ENCODE measurements at regions not wholly inside any gene's neighbourhood (a gene's known extent, or its start where the extent isn't known, plus 50 kb on each side); places are given as distances from the start of the nearest gene placed in this dataset.
A peak's percentile ranks its signal among the peaks of the same experiment; 100 is the strongest.

DNA sequence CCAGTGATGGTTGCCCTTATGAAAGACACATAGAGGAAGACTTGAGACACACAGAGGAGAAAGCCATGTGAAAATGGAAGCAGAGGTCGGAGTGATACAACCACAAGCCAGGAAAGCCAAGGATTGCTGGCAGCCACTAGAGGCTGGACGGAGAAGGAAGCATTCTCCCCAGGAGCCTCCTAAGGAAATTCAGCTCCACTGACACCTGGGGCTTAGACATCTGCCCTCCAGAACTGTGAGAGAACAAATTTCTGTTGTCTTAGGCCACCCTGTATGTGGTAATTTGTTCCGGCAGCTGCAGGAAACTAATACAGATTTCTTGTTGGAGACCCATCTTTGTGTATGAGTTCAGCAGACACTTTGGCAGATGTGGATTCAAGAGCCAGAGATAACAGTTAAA, 126.9 kb upstream of the ATP1A1 start:
- Mint-ChIP-seq H3K27ac (no peak overlapping the region), H3K4me1 (ENCODE audit: low read depth in 2 of 2) (no peaks in the 10 kb centered on the region), H3K36me3 (no peaks in the 10 kb centered on the region), H3K27me3 (peaks cover 0 to 1% of the 10 kb centered on the region in 2 donors), H3K9me3 (no peaks in the 10 kb centered on the region), H3K4me3 (no peak overlapping the region)
- DNase-seq (ENCODE audit: low spot score) (no peak), ATAC-seq (no peak)

DNA sequence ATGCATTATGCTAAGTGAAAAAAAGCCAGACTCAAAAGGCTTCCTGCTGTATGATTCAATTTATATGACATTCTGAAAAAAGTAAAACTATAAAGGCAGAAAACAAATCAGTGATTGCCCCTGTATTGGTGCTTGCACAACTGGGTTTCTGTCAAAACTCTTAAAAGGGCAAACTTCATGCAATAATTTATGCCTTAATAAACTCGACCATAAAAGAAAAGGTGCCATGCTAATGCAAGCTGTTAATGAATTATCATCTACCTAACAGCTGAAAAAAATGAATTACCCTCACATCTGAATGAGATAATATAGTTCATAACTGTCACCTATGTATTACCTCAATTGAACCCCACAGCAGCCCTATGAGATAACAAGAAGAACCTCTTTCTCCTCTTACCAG, 120.8 kb upstream of the ATP1A1 start:
- no peak for ATAC-seq
- Mint-ChIP-seq H3K27ac (no peak overlapping the region), H3K4me3 (no peak overlapping the region), H3K36me3 (no peaks in the 10 kb centered on the region), H3K4me1 (ENCODE audit: low read depth in 2 of 2) (peaks cover 0 to 2% of the 10 kb centered on the region in 2 donors), H3K9me3 (no peaks in the 10 kb centered on the region), H3K27me3 (peaks cover 0 to 2% of the 10 kb centered on the region in 2 donors)
- DNase-seq (ENCODE audit: low spot score) = no peak

DNA sequence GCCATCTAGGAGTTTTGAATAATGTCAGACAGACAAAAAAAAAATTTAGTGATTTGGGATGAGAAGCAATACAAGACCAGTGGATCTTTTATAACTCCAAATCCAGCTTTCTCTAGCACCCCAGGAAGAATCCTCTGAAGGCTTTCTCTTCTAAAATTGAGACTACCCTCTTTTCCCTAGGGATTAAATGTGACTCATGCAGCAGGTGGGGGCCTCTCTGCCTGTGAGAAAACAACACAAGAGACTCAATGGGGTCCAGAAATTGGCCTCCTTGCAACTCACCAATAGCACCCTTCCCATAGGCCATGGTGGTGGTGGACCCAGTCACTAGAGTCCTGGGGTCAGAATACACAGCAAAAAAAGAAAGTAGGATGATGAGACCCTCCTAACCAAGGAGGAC, 120.3 kb upstream of the ATP1A1 start:
- peaks cover 2 to 4% of the 10 kb centered on the region in 2 donors for H3K4me1 Mint-ChIP-seq (ENCODE audit: low read depth in 2 of 2)
- H3K36me3 Mint-ChIP-seq = no peaks in the 10 kb centered on the region
- H3K9me3 Mint-ChIP-seq = no peaks in the 10 kb centered on the region
- no peak overlapping the region for H3K4me3 Mint-ChIP-seq
- no peak for ATAC-seq
- no peak for DNase-seq (ENCODE audit: low spot score)
- H3K27me3 Mint-ChIP-seq = peaks cover 0 to 2% of the 10 kb centered on the region in 2 donors
- no peak overlapping the region for H3K27ac Mint-ChIP-seq

DNA sequence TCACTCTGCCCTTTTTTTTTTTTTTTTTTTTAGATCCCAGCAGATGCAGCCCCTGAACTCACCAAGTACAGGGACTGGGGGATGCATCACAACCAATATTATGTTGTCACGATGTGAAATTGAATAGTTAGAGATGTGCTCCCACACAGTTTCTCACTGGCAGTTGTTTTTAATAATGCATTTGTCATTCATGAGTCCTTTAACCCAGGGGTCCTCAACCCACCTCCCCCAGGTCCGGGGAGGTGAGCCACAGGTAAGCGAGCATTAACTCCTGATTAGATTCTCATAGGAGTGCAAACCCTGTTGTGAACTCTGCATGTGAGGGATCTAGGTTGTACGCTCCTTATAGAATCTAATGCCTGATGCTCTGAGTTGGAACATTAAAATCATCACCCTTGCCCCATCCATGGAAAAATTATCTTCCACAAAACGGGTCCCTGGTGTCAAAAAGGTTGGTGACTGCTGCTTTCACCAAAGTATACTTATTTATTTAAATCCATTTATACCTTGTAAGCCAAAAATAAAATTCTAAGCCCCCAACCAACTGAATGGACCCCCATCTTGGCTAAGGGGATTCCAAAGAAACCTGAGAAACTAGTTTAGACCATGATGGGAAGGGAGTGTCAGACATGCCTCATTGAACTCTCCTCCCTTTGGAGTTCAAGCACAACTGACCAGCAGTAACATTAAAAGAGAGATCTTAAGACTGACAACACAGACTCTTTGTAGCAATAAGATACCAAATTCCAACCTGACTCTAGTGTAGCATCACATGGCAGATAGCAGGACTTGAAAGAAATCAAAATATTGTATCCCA, 119.3 kb upstream of the ATP1A1 start:
- H3K27me3 Mint-ChIP-seq = peaks cover 0 to 2% of the 10 kb centered on the region in 2 donors
- no peak overlapping the region for H3K27ac Mint-ChIP-seq
- no peaks in the 10 kb centered on the region for H3K36me3 Mint-ChIP-seq
- ATAC-seq (no peak), DNase-seq (ENCODE audit: low spot score) (no peak)
- H3K9me3 Mint-ChIP-seq = no peaks in the 10 kb centered on the region
- peaks cover 4 to 7% of the 10 kb centered on the region in 2 donors for H3K4me1 Mint-ChIP-seq (ENCODE audit: low read depth in 2 of 2)
- H3K4me3 Mint-ChIP-seq = no peak overlapping the region

DNA sequence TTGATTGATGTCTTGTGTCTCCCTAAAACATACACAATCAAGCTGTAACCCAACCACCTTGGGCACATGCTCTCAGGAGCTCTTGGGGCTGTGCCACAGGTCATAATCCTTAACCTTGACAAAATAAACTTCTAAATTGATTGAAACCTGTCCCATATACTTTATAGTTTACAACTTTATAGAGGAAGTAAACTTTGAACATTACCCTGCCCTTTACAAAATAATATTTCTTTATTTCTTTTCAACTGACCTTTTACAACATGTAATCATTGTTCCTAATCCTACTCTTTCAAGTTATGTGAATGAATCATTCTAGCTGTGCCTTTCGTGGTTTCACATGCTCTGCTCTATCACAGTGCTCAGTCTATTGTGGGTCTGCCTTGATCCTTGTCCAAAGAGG, 118.3 kb upstream of the ATP1A1 start:
- no peak overlapping the region for H3K4me3 Mint-ChIP-seq
- DNase-seq (ENCODE audit: low spot score) (no peak), ATAC-seq (no peak)
- H3K27me3 Mint-ChIP-seq = peaks cover 0 to 2% of the 10 kb centered on the region in 2 donors
- H3K4me1 Mint-ChIP-seq (ENCODE audit: low read depth in 2 of 2) = peaks cover 8 to 10% of the 10 kb centered on the region in 2 donors
- H3K36me3 Mint-ChIP-seq = no peaks in the 10 kb centered on the region
- no peaks in the 10 kb centered on the region for H3K9me3 Mint-ChIP-seq
- no peak overlapping the region for H3K27ac Mint-ChIP-seq

DNA sequence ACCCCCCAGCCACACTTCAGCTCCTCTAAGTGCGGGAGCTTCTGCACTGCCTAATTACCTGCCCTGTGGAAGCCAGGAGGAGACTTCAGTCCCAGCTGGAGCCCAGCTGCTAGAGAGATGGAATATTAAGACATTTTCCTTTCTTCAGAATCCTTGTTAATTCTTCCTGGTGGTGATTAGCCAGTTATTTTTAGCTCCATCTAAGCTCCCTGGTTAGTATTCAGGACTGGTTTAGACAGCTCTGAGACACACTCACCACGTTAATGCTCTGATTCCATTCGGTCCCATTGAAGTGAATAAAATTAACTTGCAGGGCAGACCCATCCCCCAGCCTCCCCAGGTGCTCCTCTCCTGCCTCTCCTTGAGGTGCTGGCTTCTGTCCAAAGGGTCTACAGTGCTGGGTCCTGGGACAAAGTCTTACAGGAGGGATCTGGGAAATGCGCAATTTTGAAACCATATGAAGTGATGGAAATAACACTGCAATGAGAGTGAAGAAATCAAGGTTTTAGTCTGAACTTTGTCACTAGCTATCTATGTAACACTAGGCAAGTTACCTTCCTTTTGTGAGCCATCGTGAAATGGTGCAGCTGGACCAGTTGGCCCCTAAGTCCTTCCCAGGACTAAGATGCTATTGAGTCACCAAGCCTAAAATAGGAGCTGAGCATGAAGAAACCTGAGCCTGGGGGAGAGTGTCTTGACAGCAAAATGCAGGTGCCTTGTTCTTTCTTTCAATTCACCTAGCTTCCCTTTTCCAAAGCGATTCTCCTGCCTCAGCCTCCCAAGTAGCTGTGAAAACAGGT, 117.4 kb upstream of the ATP1A1 start:
- peaks cover 11 to 13% of the 10 kb centered on the region in 2 donors for H3K4me1 Mint-ChIP-seq (ENCODE audit: low read depth in 2 of 2)
- no peaks in the 10 kb centered on the region for H3K36me3 Mint-ChIP-seq
- DNase-seq (ENCODE audit: low spot score) = no peak
- H3K4me3 Mint-ChIP-seq = no peak overlapping the region
- ATAC-seq = no peak
- no peaks in the 10 kb centered on the region for H3K9me3 Mint-ChIP-seq
- H3K27ac Mint-ChIP-seq = no peak overlapping the region
- peaks cover 0 to 2% of the 10 kb centered on the region in 2 donors for H3K27me3 Mint-ChIP-seq

DNA sequence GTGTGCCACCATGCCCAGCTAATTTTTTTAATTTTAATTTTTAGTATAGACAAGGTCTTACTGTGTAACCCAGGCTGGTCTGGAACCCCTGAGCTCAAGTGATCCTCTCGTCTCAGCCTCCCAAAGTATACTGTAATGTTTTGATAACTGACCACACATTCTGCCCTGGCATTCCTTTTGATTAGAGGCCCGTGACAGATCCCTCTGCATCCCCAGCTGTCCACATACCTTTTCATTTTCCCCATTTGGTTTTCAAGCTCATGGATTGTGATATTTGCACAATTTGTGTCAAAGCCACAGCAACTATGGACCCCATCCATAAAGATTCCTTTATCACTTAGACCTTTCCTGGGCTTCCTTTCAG, 116.8 kb upstream of the ATP1A1 start:
- Mint-ChIP-seq H3K9me3 (no peaks in the 10 kb centered on the region), H3K36me3 (no peaks in the 10 kb centered on the region), H3K27me3 (peaks cover 0 to 8% of the 10 kb centered on the region in 2 donors), H3K27ac (no peak overlapping the region), H3K4me3 (no peak overlapping the region), H3K4me1 (ENCODE audit: low read depth in 2 of 2) (peaks cover 13 to 17% of the 10 kb centered on the region in 2 donors)
- ATAC-seq = no peak
- DNase-seq (ENCODE audit: low spot score) = no peak

DNA sequence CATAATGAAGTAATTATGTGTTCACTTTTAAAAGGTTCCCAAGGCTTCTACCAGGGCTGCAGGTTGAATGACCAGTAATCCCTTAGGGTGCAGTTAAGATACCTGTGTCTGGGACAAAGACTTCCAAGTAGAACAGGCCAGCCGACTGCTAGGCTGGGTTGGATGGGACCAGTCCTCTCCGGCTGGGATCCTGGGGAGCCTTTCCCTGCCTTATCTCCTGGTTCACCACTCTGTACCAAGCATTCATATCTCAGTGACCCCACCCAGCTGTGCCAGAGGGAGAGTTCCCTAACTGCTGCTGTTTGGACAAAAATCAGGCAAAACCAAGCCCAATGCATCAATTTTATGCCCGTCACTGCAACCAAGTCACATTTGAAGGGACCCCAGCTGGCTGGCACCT, 116.2 kb upstream of the ATP1A1 start:
- H3K27me3 Mint-ChIP-seq = peaks cover 0 to 8% of the 10 kb centered on the region in 2 donors
- H3K36me3 Mint-ChIP-seq = no peaks in the 10 kb centered on the region
- no peak overlapping the region for H3K4me3 Mint-ChIP-seq
- no peak overlapping the region for H3K27ac Mint-ChIP-seq
- H3K9me3 Mint-ChIP-seq = no peaks in the 10 kb centered on the region
- H3K4me1 Mint-ChIP-seq (ENCODE audit: low read depth in 2 of 2) = peaks cover 13 to 18% of the 10 kb centered on the region in 2 donors
- no peak for DNase-seq (ENCODE audit: low spot score)
- ATAC-seq = no peak

DNA sequence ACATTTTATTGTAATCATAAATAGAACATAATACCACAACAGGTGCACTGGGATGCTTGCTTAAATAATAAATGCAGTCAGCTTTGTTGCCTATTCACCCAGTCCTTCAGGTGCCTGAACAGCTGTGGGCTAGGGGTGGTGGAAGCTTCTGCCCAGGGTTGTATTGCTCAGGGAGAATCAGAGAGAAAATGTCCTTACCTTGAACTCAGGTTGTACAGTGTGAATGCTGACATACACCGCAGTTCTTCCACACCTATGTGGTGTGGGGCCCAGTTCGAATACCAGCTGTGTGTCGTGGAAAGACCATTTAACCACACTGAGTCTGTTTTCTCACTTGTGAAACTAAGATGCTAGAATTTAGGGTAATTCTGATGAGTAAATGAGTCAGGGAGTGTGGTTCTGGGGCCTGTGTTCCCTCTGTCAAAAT, 115.7 kb upstream of the ATP1A1 start:
- peak; percentile 29 to 55 for ATAC-seq
- Mint-ChIP-seq H3K36me3 (no peaks in the 10 kb centered on the region), H3K4me1 (ENCODE audit: low read depth in 2 of 2) (peaks cover 13 to 18% of the 10 kb centered on the region in 2 donors), H3K27me3 (peaks cover 0 to 8% of the 10 kb centered on the region in 2 donors), H3K4me3 (no peak overlapping the region), H3K9me3 (no peaks in the 10 kb centered on the region), H3K27ac (peak overlapping the region in 1 of 2 donors; percentile 34)
- DNase-seq (ENCODE audit: low spot score) = no peak

DNA sequence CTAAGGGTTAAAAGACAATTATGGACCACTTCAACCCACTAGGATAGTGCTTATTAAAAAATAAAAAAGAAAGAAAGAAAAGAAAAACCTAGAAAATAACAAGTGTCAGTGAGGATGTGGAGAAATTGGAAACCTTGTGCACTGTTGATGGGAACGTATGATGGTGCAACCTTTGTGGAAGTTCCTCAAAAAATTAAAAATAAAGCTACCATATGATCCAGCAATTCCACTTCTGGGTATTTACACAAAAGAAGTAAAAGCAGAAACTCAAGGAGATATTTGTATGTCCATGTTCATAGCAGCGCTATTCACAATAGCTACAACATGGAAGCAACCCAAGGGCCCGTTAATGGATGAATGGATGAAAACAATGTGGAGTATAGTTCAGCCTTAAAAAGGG, 115.2 kb upstream of the ATP1A1 start:
- Mint-ChIP-seq H3K4me3 (no peak overlapping the region), H3K9me3 (no peaks in the 10 kb centered on the region), H3K27ac (peak overlapping the region in 1 of 2 donors; percentile 34), H3K36me3 (no peaks in the 10 kb centered on the region), H3K4me1 (ENCODE audit: low read depth in 2 of 2) (peaks cover 13 to 18% of the 10 kb centered on the region in 2 donors), H3K27me3 (peaks cover 0 to 8% of the 10 kb centered on the region in 2 donors)
- ATAC-seq = no peak
- DNase-seq (ENCODE audit: low spot score) = no peak

DNA sequence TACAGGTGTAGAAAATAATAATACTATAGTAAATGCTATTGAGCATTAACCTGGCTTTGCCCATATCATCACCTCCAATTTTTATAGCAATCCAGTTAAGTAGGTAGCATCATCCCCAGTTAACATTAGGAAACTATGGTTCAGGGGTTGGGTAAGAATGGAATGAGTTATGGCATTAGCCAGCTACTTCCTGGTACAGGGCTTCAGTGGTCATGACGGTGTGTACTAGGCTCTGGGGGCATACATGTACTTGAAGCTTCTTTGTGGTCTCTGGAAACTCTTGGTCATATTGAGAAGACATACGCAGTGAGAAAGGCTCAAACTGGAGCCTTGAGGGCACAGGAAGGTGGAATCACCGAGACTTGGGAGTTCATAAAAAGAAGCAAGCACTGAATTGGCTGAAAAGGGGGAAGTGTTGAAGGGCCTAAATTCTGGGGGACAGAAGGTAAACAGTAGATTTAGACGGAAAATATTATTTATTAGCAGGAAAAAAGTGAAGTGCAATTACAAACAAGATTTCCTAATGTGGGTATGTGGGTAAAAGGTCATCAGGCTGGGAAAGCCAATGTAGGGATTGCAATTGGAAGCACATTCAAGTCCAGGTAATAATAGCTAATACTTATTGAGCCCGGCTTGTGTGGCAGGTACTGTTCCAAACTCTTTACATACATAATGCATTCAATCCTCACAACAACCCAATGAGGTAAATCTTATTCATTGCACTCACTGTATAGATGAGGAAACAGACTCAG, 114.2 kb upstream of the ATP1A1 start:
- peaks cover 0 to 8% of the 10 kb centered on the region in 2 donors for H3K27me3 Mint-ChIP-seq
- H3K36me3 Mint-ChIP-seq = no peaks in the 10 kb centered on the region
- DNase-seq (ENCODE audit: low spot score) (no peak), ATAC-seq (no peak)
- no peaks in the 10 kb centered on the region for H3K9me3 Mint-ChIP-seq
- H3K27ac Mint-ChIP-seq = no peak overlapping the region
- H3K4me1 Mint-ChIP-seq (ENCODE audit: low read depth in 2 of 2) = peaks cover 13 to 18% of the 10 kb centered on the region in 2 donors
- H3K4me3 Mint-ChIP-seq = no peak overlapping the region

DNA sequence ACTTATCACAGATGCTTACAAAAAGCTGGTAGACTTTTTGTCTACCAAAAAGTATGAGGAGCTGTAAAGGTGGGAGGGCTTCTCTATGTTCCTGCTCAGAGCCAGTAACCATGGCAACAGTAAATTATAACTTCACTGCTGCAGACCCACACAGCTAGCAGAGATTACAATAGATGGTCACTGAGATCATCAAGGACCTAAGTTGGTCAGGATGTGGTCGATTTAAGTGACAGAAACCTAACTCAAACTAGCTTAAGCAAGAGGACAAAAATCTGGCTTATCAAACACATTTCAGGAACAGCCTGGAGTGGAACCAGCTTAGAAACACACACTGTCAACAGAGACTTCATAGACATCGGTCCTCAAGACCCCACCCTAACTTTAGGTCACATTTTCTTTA, 113.4 kb upstream of the ATP1A1 start:
- no peak overlapping the region for H3K4me3 Mint-ChIP-seq
- ATAC-seq (peak; percentile 44 to 59), DNase-seq (ENCODE audit: low spot score) (no peak)
- no peak overlapping the region for H3K27ac Mint-ChIP-seq
- peaks cover 0 to 8% of the 10 kb centered on the region in 2 donors for H3K27me3 Mint-ChIP-seq
- no peaks in the 10 kb centered on the region for H3K9me3 Mint-ChIP-seq
- H3K4me1 Mint-ChIP-seq (ENCODE audit: low read depth in 2 of 2) = peaks cover 13 to 18% of the 10 kb centered on the region in 2 donors
- H3K36me3 Mint-ChIP-seq = no peaks in the 10 kb centered on the region

DNA sequence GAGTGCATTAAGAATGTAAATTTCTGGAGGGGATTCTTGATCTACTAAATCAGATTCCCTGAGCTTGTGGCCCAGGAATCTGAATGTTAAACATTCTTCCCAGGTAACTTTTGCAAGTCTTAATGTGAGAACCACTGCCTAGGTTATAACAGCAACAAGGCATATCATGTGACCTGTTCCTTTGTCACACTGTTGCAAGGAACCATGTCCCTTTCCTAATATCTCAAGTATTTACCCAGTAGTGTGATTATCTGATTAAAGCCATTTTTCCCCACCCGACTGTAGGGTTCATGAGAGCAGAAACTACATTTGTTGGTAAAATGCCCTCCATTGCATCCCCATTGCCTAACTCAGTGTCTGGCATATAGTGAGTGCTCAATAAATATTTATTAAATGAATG, 112.9 kb upstream of the ATP1A1 start:
- Mint-ChIP-seq H3K27me3 (peaks cover 0 to 8% of the 10 kb centered on the region in 2 donors), H3K9me3 (no peaks in the 10 kb centered on the region), H3K4me3 (no peak overlapping the region), H3K27ac (no peak overlapping the region), H3K36me3 (no peaks in the 10 kb centered on the region), H3K4me1 (ENCODE audit: low read depth in 2 of 2) (peaks cover 13 to 18% of the 10 kb centered on the region in 2 donors)
- ATAC-seq = no peak
- no peak for DNase-seq (ENCODE audit: low spot score)
